ENCODE measurements at regions not wholly inside any gene's neighbourhood (a gene's known extent, or its start where the extent isn't known, plus 50 kb on each side); places are given as distances from the start of the nearest gene placed in this dataset.
"Not testable (repeated sequence)": the region's sequence is repeated elsewhere in the genome, so short reads cannot be mapped to it uniquely, and the experiment has no call there.

DNA sequence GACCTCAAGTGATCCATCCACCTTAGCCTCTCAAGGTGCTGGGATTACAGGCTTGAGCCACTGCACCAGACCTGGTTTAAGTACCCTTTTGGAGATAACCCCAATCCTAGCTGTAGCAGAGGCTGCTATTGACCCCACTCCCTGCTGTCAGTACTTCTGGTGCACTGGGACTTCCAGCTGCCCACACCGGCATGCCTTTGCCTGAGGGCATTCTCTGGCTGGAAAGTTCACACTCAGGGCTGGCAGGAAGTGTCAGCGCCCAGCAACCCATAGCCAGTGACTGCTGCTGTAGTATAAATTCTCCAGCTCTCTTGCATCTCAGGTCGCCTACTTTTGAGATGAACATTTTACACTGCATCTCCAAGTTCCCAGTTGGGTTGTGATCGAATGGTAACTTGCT is 75.3 kb downstream of the UTRN start:
- DNase-seq: peak; percentile 19

DNA sequence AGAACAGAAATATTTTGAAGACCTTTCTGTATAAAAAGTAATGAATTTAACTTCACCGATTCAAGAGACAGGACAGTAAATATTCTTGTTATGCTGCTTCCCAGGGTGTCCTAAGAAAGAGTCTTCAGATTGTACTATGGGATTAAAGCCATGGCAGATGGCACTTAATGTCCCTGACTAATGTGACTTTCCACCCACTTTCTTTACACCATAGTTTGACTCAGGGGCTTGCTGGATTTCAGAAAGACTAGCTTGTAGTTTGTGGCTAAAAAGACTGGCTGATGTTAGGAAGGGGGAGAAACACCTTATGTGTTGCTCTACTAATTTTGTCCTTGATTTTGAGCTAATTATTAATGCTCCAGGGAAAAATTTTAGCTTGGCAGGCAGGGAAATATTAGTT is 75.9 kb downstream of the UTRN start:
- no peak for DNase-seq

DNA sequence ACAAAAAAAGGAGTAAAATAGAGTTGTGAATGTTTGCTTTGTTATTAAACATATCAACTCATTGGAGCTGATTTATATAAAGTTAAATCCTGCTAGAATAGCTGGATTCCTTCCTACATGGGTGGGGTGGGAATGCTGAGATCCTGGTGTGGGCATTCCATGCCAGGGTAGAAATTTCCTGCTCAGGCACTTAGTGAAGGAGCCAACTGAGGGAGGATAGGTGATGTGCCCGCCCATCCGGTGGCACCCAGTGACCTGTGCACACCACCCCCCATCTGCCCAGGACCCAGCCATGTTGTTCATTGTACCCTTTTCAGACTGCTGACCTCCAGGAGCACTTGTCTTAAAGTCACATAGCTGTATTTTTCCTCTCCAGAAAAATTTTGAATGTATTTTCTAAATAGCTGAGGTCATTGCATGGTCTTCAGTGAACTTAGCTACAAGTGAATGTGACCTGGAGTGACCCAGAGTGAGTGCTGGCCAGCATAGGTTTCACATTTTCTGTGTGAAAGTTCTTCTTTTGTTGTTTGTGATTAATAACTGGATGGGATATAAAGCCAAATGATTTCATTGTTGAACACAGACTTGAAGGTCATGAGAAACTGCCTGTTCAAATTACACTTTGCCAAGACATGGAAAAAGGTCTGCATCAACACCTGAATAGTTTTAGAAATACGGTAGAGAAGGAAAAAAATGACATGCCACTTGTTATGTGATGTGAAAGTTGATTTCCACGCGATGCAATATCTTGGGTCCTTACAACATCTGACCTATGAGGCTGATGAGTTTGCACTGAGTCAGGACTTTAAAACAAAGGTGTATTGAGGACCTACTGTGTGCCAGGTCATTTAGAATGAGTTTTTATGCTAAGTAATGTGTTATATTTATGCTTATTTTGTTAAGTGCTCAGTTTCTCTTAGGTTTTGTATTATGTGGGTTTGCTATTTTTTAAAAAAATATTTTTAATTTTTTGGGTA is 77.2 kb downstream of the UTRN start:
- DNase-seq: no peak

DNA sequence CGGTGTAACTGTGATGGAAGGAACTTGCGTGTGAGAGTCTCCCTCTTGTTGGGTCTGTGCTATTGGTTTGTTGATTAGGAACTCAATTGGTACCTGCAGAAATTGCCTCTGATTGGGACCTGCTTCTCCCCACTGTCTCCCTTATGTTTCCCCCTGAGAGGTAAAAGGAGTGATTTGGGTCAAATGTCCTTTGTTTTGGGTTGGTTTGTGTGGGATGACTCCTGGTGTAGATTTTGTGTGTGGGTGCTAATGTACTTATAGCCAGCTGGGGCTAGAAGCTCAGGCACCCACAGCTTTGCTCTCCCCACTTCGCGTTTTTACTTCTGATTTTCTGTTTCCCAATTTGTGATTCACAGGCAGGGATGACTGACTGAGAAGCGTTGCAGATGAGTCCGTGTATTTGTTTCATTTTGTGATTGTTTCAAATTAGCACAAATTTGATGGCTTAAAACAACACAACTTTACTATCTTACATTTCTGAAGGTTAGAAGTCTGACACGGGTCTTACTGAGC is 79.1 kb downstream of the UTRN start:
- DNase-seq: no peak

DNA sequence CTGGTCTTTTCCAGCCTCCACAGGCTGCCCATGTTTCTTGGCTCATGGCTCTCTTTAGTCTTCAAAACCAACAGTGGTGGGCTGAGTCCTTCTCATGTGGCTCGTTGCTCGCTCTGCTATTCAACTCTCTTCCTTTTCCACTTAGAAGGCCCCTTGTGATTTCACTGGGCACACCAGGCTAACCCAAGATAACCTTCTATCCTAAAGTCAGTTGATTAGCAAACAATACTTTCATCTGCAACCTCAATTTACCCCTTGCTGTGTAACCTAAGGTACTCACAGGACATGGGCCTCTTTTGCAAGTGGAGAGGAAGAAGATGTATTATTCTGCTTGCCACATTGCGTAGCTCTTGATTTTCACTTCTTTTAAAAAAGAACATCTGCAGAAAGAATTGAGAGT is 79.6 kb downstream of the UTRN start:
- DNase-seq: no peak

DNA sequence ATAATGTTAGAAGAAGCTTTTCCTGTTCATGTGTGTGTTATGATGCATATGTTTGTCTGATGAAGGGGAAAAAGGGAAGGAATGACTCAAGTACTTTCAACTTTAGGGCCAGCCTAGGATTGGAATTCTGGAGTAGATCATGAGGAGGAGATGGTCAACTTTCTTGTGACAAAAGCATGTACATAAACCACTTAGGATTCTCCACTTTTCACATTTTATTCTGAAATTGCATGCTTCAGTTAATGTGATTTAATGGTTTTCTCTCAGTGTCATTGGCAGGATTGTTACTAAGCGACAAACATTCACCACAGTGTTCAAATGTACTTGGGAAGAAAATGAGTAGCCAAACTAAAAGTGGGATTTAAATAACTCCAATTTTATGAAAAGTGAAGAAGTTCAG is 80.1 kb downstream of the UTRN start:
- DNase-seq: no peak

- not testable (repeated sequence) for DNase-seq
These were observed 84.6 kb downstream of the UTRN start for GRCh38 chr6:144369696-144370095.

DNA sequence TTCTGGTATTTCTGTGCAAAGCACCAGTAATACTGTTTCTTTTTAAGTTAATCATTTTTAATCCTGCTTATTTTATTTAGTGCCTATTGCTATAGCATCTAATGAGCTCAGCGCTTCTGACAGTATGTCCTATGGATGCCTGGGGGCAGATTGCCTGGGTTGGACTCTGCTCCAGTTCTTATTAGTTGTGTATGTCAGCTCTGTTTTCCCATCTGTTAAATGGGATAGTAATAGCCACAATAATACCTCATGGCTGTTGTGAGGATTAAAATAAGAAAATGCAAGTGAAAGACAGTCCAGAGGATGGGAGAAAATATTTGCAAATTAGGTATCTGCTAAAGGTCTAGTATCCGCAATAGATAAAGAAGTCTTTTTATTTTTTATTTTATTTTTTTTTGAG is 87.0 kb downstream of the UTRN start:
- no peak for DNase-seq

- no peak for DNase-seq
These were observed 87.8 kb downstream of the UTRN start for GRCh38 chr6:144372611-144373594.

DNA sequence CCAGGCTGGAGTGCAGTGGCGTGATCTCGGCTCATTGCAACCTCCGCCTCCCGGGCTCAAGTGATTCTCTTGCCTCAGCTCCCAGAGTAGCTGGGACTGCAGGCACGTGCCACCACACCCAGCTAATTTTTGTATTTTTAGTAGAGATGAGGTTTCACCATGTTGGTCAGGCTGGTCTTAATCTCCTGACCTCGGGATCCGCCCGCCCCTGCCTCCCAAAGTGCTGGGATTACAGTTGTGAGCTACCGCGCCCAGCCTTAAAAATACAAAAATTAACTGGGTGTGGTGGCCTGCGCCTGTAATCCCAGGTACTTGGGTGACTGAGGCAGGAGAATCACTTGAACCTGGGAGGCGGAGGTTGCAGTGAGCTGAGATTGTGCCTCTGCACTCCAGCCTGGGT is 89.4 kb downstream of the UTRN start:
- not testable (repeated sequence) for DNase-seq

GRCh38 chr6:144377586-144378210 is 92.6 kb downstream of the UTRN start:
- no peak for DNase-seq

- DNase-seq: no peak
These were observed 93.3 kb downstream of the UTRN start for GRCh38 chr6:144378437-144378836.

DNA sequence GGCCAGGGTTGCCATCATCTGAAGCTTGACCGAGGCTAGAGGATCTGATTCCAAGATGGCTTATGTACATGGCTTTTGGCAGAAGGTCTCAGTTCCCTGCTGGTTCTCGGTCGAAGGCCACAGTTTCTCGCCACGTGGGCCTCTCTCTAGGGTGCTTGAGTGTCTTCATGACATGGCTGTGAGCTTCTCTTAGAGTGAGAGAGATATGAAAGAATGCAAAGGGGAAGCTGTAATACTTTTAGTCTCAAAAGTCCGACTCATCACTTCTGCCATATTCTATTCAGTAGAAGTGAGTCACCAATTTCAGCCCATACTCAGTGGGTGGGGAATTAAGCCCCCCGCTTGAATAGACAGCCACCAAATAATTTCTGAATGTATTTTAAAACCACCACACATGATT is 94.2 kb downstream of the UTRN start:
- DNase-seq: no peak

- DNase-seq: not testable (repeated sequence)
These were observed 96.4 kb downstream of the UTRN start for GRCh38 chr6:144381499-144381898.

DNA sequence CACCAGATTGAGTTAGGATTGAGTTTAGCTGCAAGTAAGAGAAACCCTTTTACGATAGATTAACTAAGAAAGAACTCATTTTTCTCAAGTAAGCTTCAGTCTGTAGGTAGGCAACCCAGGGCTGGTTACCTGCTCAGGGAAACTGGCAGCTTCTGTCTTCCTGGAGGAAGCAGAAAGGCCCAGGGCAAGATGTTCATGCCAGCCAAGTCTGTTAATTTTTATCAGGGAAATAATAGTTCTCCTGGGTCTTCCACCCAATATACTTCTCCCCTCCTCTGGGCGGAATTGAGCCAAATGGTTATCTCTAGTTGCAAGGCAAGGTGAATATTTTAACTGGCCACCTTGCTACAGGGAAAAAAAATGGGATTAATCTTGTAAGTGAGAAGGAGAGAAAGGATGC is 98.2 kb downstream of the UTRN start:
- no peak for DNase-seq

DNA sequence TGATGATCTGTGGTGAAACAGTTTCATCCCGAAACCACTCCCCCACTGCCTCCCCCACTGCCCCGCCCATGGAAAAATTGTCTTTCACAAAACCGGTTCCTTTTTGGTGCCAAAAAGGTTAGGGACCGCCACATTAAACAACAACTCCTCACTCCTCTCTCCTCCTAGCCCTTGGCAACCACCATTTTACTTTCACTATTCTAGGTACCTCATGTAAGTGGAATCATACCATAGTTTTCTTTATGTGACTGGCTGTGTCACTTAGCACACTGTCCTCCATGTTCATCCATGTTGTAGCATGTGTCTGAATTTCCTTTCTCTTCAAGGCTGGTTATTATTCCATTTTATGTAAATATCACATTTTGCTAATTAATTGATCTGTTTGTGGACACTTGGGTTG is 99.3 kb downstream of the UTRN start:
- DNase-seq: no peak

- DNase-seq: not testable (repeated sequence)
These were observed 104.3 kb downstream of the UTRN start for GRCh38 chr6:144389474-144389873.

DNA sequence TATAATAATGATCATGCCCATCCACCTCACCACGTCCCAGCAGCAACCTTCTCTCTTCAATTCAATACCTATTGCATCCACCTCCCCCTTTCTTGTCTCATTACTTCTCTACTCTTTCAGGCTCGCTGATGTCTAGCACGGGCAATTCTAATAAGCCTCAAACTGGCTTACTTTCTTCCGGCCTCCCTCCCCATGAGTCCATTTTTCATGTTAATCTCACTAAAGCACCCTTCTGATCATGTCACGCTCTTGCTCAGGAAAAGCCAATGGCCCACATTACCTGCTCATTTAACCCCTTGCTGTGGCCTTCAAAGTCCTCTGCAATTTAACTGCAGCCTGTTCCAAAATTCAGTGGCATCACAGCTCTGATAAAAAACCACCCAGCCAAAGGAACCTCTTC is 105.1 kb downstream of the UTRN start:
- no peak for DNase-seq

DNA sequence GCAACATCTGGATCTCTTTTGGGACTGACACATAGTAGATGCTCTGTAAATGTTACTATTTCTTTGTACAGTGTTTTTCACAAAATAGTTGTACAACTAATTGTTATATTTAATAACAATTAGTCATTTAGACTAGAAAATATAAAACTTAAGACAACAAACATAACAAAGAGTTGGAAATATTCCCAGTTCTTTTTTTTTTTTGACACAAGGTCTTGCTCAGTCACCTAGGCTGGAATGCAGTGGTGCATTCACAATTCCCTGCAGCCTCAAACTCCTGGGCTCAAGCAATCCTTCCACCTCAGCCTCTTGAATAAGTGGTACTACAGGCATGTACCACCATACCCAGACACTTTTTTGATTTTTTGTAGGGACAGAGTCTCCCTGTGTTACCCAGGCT is 105.8 kb downstream of the UTRN start:
- DNase-seq: no peak

DNA sequence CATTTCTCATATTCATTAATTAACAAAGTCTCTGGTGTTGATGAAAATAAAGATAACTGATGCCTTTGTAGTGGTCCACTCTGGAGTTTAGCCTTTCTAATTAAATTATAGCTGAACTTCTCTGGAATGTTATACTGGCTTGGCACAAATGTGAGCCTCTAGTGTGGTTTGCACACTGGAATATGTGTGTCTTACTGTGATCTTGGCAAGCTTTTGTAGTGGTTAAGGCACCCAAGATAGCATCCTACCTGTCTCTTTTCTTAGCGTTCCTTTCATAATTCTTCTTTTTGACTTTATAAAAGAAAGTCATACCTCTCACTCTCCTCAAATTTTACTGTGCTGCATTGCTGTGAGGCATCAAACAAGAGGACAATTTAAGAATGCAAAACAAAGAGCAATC is 107.4 kb downstream of the UTRN start:
- no peak for DNase-seq

GRCh38 chr6:144394210-144394609 is 109.1 kb downstream of the UTRN start:
- no peak for DNase-seq

GRCh38 chr6:144395014-144395413 is 109.9 kb downstream of the UTRN start:
- no peak for DNase-seq

DNA sequence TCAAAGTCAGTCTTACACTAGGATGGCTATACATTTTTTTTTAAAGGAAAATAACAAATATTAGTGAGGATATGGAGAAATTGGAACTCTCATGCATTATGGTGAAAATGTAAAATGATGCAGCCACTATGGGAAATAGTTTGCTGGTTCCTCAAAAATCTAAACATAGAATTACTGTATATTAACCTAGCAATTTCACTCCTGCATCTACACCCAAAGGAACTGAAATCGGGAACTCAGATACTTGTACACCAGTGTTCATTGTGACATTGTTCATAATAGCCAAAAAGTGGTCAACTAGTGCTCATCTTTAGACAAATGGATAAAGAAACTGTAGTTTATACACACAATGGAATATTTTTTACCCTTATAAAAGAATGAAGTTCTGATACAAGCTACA is 110.7 kb downstream of the UTRN start:
- DNase-seq: no peak
